DOHH2 (cell line): ENCODE measurements at regions not wholly inside any gene's neighbourhood (a gene's known extent, or its start where the extent isn't known, plus 50 kb on each side); places are given as distances from the start of the nearest gene placed in this dataset.

Experiments
- H3F3A ChIP-seq: fragments of 200-600 bp; sonication (generic), shearing (Covaris generic); 2 replicates; pipeline ENCODE4 v1.6.0; 2016; ENCODE audit warnings: antibody characterized with exemption, mild to moderate bottlenecking; ENCODE audit not compliant: control insufficient read depth, insufficient read depth
- H3K27ac ChIP-seq: fragments of 200-600 bp; sonication (generic); 2 replicates; pipeline ENCODE4 v1.5.1; 2014; ENCODE audit warnings: low read depth, mild to moderate bottlenecking, low read length, moderate library complexity
- H3K27me3 ChIP-seq: fragments of 200-600 bp; sonication (generic); 2 replicates; pipeline ENCODE4 v1.6.1; 2014; ENCODE audit warnings: mild to moderate bottlenecking, low read length, mixed read lengths; ENCODE audit not compliant: control insufficient read depth
- H3K36me3 ChIP-seq: fragments of 200-600 bp; sonication (generic); 2 replicates; pipeline ENCODE4 v1.6.1; 2014; ENCODE audit warnings: mild to moderate bottlenecking, low read length, moderate library complexity, mixed read lengths; ENCODE audit not compliant: control insufficient read depth
- H3K4me1 ChIP-seq: fragments of 200-600 bp; sonication (generic); 2 replicates; pipeline ENCODE4 v1.6.1; 2014; ENCODE audit warnings: mild to moderate bottlenecking, low read length, mixed read lengths; ENCODE audit not compliant: control insufficient read depth
- H3K4me2 ChIP-seq: fragments of 200-600 bp; sonication (generic); 2 replicates; pipeline ENCODE4 v1.6.0; 2014; ENCODE audit warnings: mild to moderate bottlenecking, low read length, moderate library complexity
- H3K4me3 ChIP-seq: fragments of 200-600 bp; sonication (generic); 2 replicates; pipeline ENCODE4 v1.5.1; 2014; ENCODE audit warnings: mild to moderate bottlenecking, low read length, mixed read lengths
- H3K79me2 ChIP-seq: fragments of 200-600 bp; sonication (generic); 2 replicates; pipeline ENCODE4 v1.6.1; 2014; ENCODE audit warnings: mild to moderate bottlenecking, low read length, mixed read lengths; ENCODE audit not compliant: control insufficient read depth
- H3K9me2 ChIP-seq: fragments of 200-600 bp; sonication (generic); replicated peaks from 2 replicates; pipeline ENCODE4 v1.6.1; 2014; ENCODE audit warnings: mild to moderate bottlenecking, low read length, mixed read lengths; ENCODE audit not compliant: control insufficient read depth
- H3K9me3 ChIP-seq: fragments of 200-600 bp; sonication (generic); 2 replicates; pipeline ENCODE4 v1.6.1; 2014; ENCODE audit warnings: antibody characterized with exemption, low read length, mixed read lengths; ENCODE audit not compliant: control insufficient read depth, insufficient read depth
- H4K20me1 ChIP-seq: fragments of 200-600 bp; sonication (generic); 2 replicates; pipeline ENCODE4 v1.6.0; 2014; ENCODE audit warnings: low read depth, mild to moderate bottlenecking, antibody characterized with exemption, low read length, moderate library complexity; ENCODE audit not compliant: control insufficient read depth, insufficient read depth
- CTCF ChIP-seq: fragments of 200-600 bp; sonication (generic); IDR thresholded peaks from one replicate; pipeline ENCODE4 v1.5.1; 2014; ENCODE audit warnings: antibody characterized with exemption, mild to moderate bottlenecking, low read depth, low read length; ENCODE audit not compliant: poor library complexity, severe bottlenecking
- EZH2phosphoT487 ChIP-seq: fragments of 200-600 bp; sonication (generic); IDR thresholded peaks from 2 replicates; pipeline ENCODE4 v1.6.1; 2017; ENCODE audit warnings: borderline replicate concordance, mild to moderate bottlenecking, antibody characterized with exemption, low read length, moderate library complexity, mixed read lengths

- no peaks in the 10 kb centered on the region for H3K79me2 ChIP-seq
- H3K36me3 ChIP-seq: no peaks in the 10 kb centered on the region
- TF ChIP-seq CTCF (no peak), EZH2phosphoT487 (no peak)
- no peaks in the 10 kb centered on the region for H3K9me3 ChIP-seq
- no peaks in the 10 kb centered on the region for H3K9me2 ChIP-seq
- H3K27ac ChIP-seq: no peak overlapping the region
- H3K4me2 ChIP-seq: no peak overlapping the region
- H3F3A ChIP-seq: no peaks in the 10 kb centered on the region
- no peaks in the 10 kb centered on the region for H4K20me1 ChIP-seq
- H3K4me3 ChIP-seq: no peak overlapping the region
- no peaks in the 10 kb centered on the region for H3K27me3 ChIP-seq
- H3K4me1 ChIP-seq: no peaks in the 10 kb centered on the region
Observed at GRCh38 chr1:17949511-17949910, 158.1 kb upstream of the IGSF21 start.

GRCh38 chr1:17950728-17951127 lies 156.9 kb upstream of the IGSF21 start:
- Histone ChIP-seq H3K9me2 (no peaks in the 10 kb centered on the region), H3K9me3 (no peaks in the 10 kb centered on the region), H3K4me3 (no peak overlapping the region), H4K20me1 (no peaks in the 10 kb centered on the region), H3F3A (no peaks in the 10 kb centered on the region), H3K36me3 (no peaks in the 10 kb centered on the region), H3K27me3 (no peaks in the 10 kb centered on the region), H3K27ac (no peak overlapping the region), H3K4me1 (no peaks in the 10 kb centered on the region), H3K4me2 (no peak overlapping the region), H3K79me2 (no peaks in the 10 kb centered on the region)
- no peak for TF ChIP-seq CTCF
- TF ChIP-seq EZH2phosphoT487: no peak

GRCh38 chr1:17952506-17952905 lies 155.1 kb upstream of the IGSF21 start:
- H3K4me2 ChIP-seq: no peak overlapping the region
- no peaks in the 10 kb centered on the region for H4K20me1 ChIP-seq
- H3K9me2 ChIP-seq: no peaks in the 10 kb centered on the region
- H3K36me3 ChIP-seq: no peaks in the 10 kb centered on the region
- H3K27me3 ChIP-seq: no peaks in the 10 kb centered on the region
- TF ChIP-seq CTCF (no peak), EZH2phosphoT487 (no peak)
- H3K4me1 ChIP-seq: no peaks in the 10 kb centered on the region
- no peaks in the 10 kb centered on the region for H3K9me3 ChIP-seq
- H3K27ac ChIP-seq: no peak overlapping the region
- H3K4me3 ChIP-seq: no peak overlapping the region
- H3F3A ChIP-seq: no peaks in the 10 kb centered on the region
- H3K79me2 ChIP-seq: no peaks in the 10 kb centered on the region

GRCh38 chr1:17953921-17954320 lies 153.7 kb upstream of the IGSF21 start:
- Histone ChIP-seq H3K36me3 (no peaks in the 10 kb centered on the region), H3K4me3 (no peak overlapping the region), H3K9me3 (no peaks in the 10 kb centered on the region), H3K27ac (no peak overlapping the region), H3F3A (no peaks in the 10 kb centered on the region), H4K20me1 (no peaks in the 10 kb centered on the region), H3K4me2 (no peak overlapping the region), H3K9me2 (no peaks in the 10 kb centered on the region), H3K4me1 (no peaks in the 10 kb centered on the region), H3K79me2 (no peaks in the 10 kb centered on the region), H3K27me3 (no peaks in the 10 kb centered on the region)
- TF ChIP-seq CTCF: no peak
- no peak for TF ChIP-seq EZH2phosphoT487
